Left lung (tissue), 4 donors: ENCODE measurements at regions not wholly inside any gene's neighbourhood (a gene's known extent, or its start where the extent isn't known, plus 50 kb on each side); places are given as distances from the start of the nearest gene placed in this dataset.

Experiments
- ATAC-seq: fragments of 200-7000 bp; cut with Tn5 transposase; one replicate; pipeline ENCODE4 v1.9.1; 2020; ENCODE audit warnings: moderate library complexity
- DNase-seq, 4 donors: peaks; one replicate each; pipeline ENCODE4 v3.0.0-alpha.2; 2013 to 2020
- H3K27ac ChIP-seq, 2 donors: fragments of 200-600 bp; sonication (generic) in 1 of 2; one replicate each; pipeline versions ENCODE4 v1.5.0 to v1.8.0; 2020 to 2021
- H3K27me3 ChIP-seq, 2 donors: fragments of 200-600 bp; sonication (generic) in 1 of 2; one replicate each; pipeline versions ENCODE4 v1.5.0 to v1.8.0; 2020 to 2021
- H3K36me3 ChIP-seq, 2 donors: fragments of 200-600 bp; sonication (generic) in 1 of 2; one replicate each; pipeline versions ENCODE4 v1.5.0 to v1.8.0; 2020 to 2021
- H3K4me1 ChIP-seq, 2 donors: fragments of 200-600 bp; one replicate each; pipeline ENCODE4 v1.8.0; 2021
- H3K4me3 ChIP-seq, 2 donors: fragments of 200-600 bp; sonication (generic) in 1 of 2; one replicate each; pipeline versions ENCODE4 v1.5.0 to v1.8.0; 2020 to 2021; ENCODE audit warnings: mild to moderate bottlenecking in 1 of 2
- H3K9me3 ChIP-seq, 2 donors: fragments of 200-600 bp; sonication (generic) in 1 of 2; one replicate each; pipeline versions ENCODE4 v1.5.0 to v1.8.0; 2020 to 2021
- CTCF ChIP-seq, 2 donors: fragments of 200-600 bp; sonication (generic) in 1 of 2; IDR thresholded peaks; one replicate each; pipeline versions ENCODE4 v1.5.0 to v1.8.0; 2021; ENCODE audit warnings: antibody characterized with exemption in 2 of 2
- intact Hi-C, 2 donors: fragments of 100-400 bp; cut with DNase I; formaldehyde crosslinking; loops; one replicate each; pipeline versions ENCODE4 v1.11.2 to v1.14.2; 2022
- donor health status: DM: no; HTN: yes; CAD: no.
- donor health status: DM: no; HTN: no; CAD: no.

DNA sequence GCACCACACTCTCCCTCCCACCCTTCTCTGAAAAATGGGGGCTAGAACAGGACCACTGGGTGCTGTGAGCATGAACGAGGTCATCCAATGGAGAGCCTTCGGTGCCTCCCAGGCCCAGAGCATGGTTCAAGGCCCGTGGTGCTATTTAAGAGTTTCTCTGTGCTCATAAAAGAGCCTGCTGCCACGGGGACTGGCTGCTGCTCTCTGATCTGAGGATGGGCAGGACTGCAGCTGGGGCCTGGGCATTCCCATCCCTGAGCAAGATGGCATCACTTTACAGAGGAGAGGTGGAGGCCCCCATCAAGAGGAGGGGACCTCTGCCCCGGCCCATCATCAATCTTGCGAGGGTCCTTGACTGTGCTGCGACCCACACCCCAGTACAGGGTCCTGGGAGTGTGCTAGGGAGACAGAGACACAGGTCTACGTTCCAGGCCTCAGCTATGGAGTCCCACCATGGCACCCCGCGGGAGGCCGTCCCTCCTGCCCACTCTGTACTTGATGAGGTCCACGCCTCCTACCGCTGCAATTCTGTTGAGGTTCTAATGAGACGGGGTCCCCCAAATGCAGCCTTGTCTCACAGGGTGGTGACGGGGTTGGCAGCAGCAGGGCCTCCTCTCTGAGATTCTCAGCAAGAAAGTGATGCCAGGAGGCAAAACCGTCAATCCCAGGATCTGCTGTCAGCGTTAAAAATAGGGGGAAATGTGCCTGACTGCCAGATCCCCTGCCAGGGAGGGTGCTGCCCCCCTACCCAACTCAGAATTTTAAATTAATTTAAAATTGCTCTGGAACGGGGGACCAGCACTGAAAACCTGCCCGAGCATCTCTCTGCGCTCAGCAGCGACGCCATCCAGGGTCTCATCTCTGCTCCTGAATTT, 405.4 kb downstream of the SHANK2 start:
- Histone ChIP-seq H3K36me3 (no peaks in the 10 kb centered on the region), H3K27ac (no peak overlapping the region), H3K9me3 (peaks cover 0 to 2% of the 10 kb centered on the region in 2 donors), H3K4me1 (no peaks in the 10 kb centered on the region), H3K27me3 (peaks cover 0 to 4% of the 10 kb centered on the region in 2 donors), H3K4me3 (no peak overlapping the region)
- intact Hi-C loops: no loop called here
- no peak for TF ChIP-seq CTCF (IDR thresholded peaks at IDR 0.05)
- DNase-seq (no peak), ATAC-seq (no peak)

DNA sequence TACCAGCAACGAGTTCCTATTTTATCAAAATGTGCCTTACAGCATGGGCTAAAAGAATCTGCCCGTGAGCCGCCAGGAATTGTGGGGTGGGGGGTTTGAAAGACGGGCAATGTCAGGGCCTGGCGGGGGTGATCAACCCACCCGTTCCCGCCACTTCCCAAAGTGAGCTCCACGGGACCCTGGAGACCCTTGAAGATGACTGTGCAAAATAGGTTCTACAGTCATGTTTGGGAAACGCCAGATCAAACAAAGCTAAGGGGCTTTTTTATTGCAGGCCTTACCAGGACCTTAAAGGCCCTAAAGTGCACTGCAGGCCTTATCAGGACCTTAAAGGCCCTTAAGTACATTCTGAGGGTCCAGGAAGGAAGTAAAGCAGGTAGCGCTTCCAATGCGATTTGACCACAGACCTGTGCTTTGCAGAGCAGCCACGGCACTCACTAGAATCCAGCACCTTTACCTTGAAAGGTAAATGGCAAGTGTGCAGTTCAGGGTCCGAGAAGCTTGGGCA, 404.1 kb downstream of the SHANK2 start:
- Histone ChIP-seq H3K27me3 (peaks cover 0 to 4% of the 10 kb centered on the region in 2 donors), H3K9me3 (peaks cover 0 to 2% of the 10 kb centered on the region in 2 donors), H3K4me3 (no peak overlapping the region), H3K36me3 (no peaks in the 10 kb centered on the region), H3K27ac (no peak overlapping the region), H3K4me1 (no peaks in the 10 kb centered on the region)
- DNase-seq (no peak), ATAC-seq (no peak)
- TF ChIP-seq CTCF (IDR thresholded peaks at IDR 0.05): no peak
- intact Hi-C loops: no loop called here

- DNase-seq: no peak
- H3K36me3 ChIP-seq: no peaks in the 10 kb centered on the region
- no peak for TF ChIP-seq CTCF (IDR thresholded peaks at IDR 0.05)
- H3K4me3 ChIP-seq: no peak overlapping the region
- H3K27me3 ChIP-seq: peaks cover 0 to 4% of the 10 kb centered on the region in 2 donors
- no peak overlapping the region for H3K27ac ChIP-seq
- peaks cover 0 to 2% of the 10 kb centered on the region in 2 donors for H3K9me3 ChIP-seq
- intact Hi-C loops: no loop called here
- no peak for ATAC-seq
- no peaks in the 10 kb centered on the region for H3K4me1 ChIP-seq
Measured at GRCh38 chr11:70849031-70849430, 403.3 kb downstream of the SHANK2 start.

- H3K4me1 ChIP-seq: no peaks in the 10 kb centered on the region
- H3K9me3 ChIP-seq: peaks cover 0 to 2% of the 10 kb centered on the region in 2 donors
- DNase-seq: no peak
- H3K27ac ChIP-seq: no peak overlapping the region
- no peak for TF ChIP-seq CTCF (IDR thresholded peaks at IDR 0.05)
- no peak for ATAC-seq
- H3K27me3 ChIP-seq: no peaks in the 10 kb centered on the region
- no peak overlapping the region for H3K4me3 ChIP-seq
- H3K36me3 ChIP-seq: no peaks in the 10 kb centered on the region
- intact Hi-C loops: no loop called here
Measured at GRCh38 chr11:70851308-70851707, 401.1 kb downstream of the SHANK2 start.

DNA sequence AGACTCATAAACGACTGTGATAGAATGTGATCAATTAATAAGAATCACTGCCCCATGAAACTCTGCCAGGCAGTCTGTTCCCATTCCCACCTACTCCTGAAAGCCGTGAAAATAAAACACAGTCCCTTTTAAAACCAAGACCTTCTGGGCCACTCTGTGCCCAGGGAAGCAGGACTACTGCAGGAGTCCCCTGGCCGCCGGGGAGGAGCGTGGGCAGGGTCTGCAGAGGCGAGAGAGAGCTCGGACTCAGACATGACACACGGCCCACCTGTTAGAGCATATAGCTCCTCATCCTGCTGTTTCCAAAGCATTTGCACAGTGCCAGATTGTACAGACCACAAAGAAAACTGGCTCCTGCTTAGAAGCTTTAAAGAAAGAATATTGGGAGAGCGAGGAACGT, 400.5 kb downstream of the SHANK2 start:
- peaks cover 0 to 2% of the 10 kb centered on the region in 2 donors for H3K9me3 ChIP-seq
- no peak overlapping the region for H3K4me3 ChIP-seq
- DNase-seq: no peak
- intact Hi-C loops: no loop called here
- no peaks in the 10 kb centered on the region for H3K27me3 ChIP-seq
- H3K4me1 ChIP-seq: no peaks in the 10 kb centered on the region
- H3K27ac ChIP-seq: no peak overlapping the region
- TF ChIP-seq CTCF (IDR thresholded peaks at IDR 0.05): no peak
- no peak for ATAC-seq
- no peaks in the 10 kb centered on the region for H3K36me3 ChIP-seq
